HL-60 (cell line): ENCODE measurements at regions not wholly inside any gene's neighbourhood (a gene's known extent, or its start where the extent isn't known, plus 50 kb on each side); places are given as distances from the start of the nearest gene placed in this dataset.

Source experiments
- DNase-seq, 2 experiments: peaks; one replicate each; pipeline ENCODE4 v3.0.0-alpha.2; 2010 to 2020; ENCODE audit warnings: low read depth in 1 of 2, low spot score in 1 of 2
- H3K27ac ChIP-seq: fragments of 250-450 bp; sonication (Bioruptor Pico); replicated peaks from 2 replicates; pipeline ENCODE4 v1.5.1; 2020; ENCODE audit warnings: mild to moderate bottlenecking, moderate library complexity
- H3K27me3 ChIP-seq: fragments of 250-450 bp; sonication (Bioruptor Pico); 2 replicates; pipeline ENCODE4 v1.5.1; 2021; ENCODE audit warnings: mild to moderate bottlenecking, moderate library complexity; ENCODE audit not compliant: insufficient read depth, poor library complexity, severe bottlenecking
- H3K4me3 ChIP-seq: replicated peaks from 2 replicates; pipeline ENCODE4 v1.5.1; 2011; ENCODE audit warnings: mild to moderate bottlenecking, control low read depth, low read length; ENCODE audit not compliant: insufficient read depth
- CTCF ChIP-seq: IDR thresholded peaks from one replicate; pipeline ENCODE4 v1.5.1; 2011; ENCODE audit warnings: low read length, control low read depth, inconsistent platforms; ENCODE audit not compliant: insufficient read depth
- GABPA ChIP-seq: IDR thresholded peaks from 2 replicates; pipeline ENCODE4 v1.6.1; 2012; ENCODE audit warnings: low read depth
- POLR2AphosphoS5 ChIP-seq: IDR thresholded peaks from 2 replicates; pipeline ENCODE4 v1.6.1; 2012; ENCODE audit warnings: low read depth
- SPI1 ChIP-seq: IDR thresholded peaks from 2 replicates; pipeline ENCODE4 v1.6.1; 2012; ENCODE audit warnings: low read depth, mild to moderate bottlenecking, borderline replicate concordance
- TF ChIP-seq, protein P1 (sequence below): IDR thresholded peaks from 2 replicates; pipeline ENCODE4 v1.6.1; 2012; ENCODE audit warnings: low read depth; ENCODE audit not compliant: insufficient replicate concordance

- no peak for DNase-seq
- H3K27ac ChIP-seq, result no peak overlapping the region
- H3K4me3 ChIP-seq, result no peak overlapping the region
- TF ChIP-seq SPI1 (no peak), POLR2AphosphoS5 (no peak)
- no peaks in the 10 kb centered on the region for H3K27me3 ChIP-seq
Measured at GRCh38 chr2:22530131-22530530, 854.8 kb upstream of the KLHL29 start.

GRCh38 chr2:22536133-22536532 is 848.8 kb upstream of the KLHL29 start:
- no peak for TF ChIP-seq GABPA
- no peak for TF ChIP-seq POLR2AphosphoS5
- TF ChIP-seq, protein P1, sequence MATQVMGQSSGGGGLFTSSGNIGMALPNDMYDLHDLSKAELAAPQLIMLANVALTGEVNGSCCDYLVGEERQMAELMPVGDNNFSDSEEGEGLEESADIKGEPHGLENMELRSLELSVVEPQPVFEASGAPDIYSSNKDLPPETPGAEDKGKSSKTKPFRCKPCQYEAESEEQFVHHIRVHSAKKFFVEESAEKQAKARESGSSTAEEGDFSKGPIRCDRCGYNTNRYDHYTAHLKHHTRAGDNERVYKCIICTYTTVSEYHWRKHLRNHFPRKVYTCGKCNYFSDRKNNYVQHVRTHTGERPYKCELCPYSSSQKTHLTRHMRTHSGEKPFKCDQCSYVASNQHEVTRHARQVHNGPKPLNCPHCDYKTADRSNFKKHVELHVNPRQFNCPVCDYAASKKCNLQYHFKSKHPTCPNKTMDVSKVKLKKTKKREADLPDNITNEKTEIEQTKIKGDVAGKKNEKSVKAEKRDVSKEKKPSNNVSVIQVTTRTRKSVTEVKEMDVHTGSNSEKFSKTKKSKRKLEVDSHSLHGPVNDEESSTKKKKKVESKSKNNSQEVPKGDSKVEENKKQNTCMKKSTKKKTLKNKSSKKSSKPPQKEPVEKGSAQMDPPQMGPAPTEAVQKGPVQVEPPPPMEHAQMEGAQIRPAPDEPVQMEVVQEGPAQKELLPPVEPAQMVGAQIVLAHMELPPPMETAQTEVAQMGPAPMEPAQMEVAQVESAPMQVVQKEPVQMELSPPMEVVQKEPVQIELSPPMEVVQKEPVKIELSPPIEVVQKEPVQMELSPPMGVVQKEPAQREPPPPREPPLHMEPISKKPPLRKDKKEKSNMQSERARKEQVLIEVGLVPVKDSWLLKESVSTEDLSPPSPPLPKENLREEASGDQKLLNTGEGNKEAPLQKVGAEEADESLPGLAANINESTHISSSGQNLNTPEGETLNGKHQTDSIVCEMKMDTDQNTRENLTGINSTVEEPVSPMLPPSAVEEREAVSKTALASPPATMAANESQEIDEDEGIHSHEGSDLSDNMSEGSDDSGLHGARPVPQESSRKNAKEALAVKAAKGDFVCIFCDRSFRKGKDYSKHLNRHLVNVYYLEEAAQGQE, result no peak
- no peak for TF ChIP-seq CTCF
- TF ChIP-seq SPI1, result no peak
- Histone ChIP-seq H3K4me3 (no peak overlapping the region), H3K27ac (no peak overlapping the region), H3K27me3 (no peaks in the 10 kb centered on the region)
- no peak for DNase-seq

GRCh38 chr2:22554453-22554852 is 830.5 kb upstream of the KLHL29 start:
- H3K27me3 ChIP-seq, result no peaks in the 10 kb centered on the region
- no peak overlapping the region for H3K4me3 ChIP-seq
- no peak for TF ChIP-seq SPI1
- TF ChIP-seq POLR2AphosphoS5, result no peak
- TF ChIP-seq, protein P1, result no peak
- no peak for TF ChIP-seq GABPA
- no peak for TF ChIP-seq CTCF
- H3K27ac ChIP-seq, result no peak overlapping the region
- DNase-seq, result no peak

- DNase-seq, result no peak
- TF ChIP-seq, protein P1, result no peak
- TF ChIP-seq CTCF, result no peak
- TF ChIP-seq POLR2AphosphoS5, result no peak
- no peak for TF ChIP-seq GABPA
- TF ChIP-seq SPI1, result no peak
- Histone ChIP-seq H3K4me3 (no peak overlapping the region), H3K27ac (no peak overlapping the region), H3K27me3 (no peaks in the 10 kb centered on the region)
Measured at GRCh38 chr2:22557406-22557805, 827.6 kb upstream of the KLHL29 start.
